GM12878 (cell line): ENCODE measurements at regions not wholly inside any gene's neighbourhood (a gene's known extent, or its start where the extent isn't known, plus 50 kb on each side); places are given as distances from the start of the nearest gene placed in this dataset.

Source experiments
- ATAC-seq: fragments of 200-7000 bp; cut with Tn5 transposase; 3 replicates; pipeline ENCODE4 v1.9.1; 2020; ENCODE audit warnings: mild to moderate bottlenecking, moderate library complexity
- BruUV-seq: library from RNA; stranded (reverse); fragments of 400-500 nt; replicated peaks from 2 replicates; lab custom pipeline; 2021; lab: Mats Ljungman, UMichigan
- CTCF ChIA-PET: fragments of 300-600 bp; sonication (Branson Sonifier 250); formaldehyde crosslinking; extraction: SDS; loops from one replicate; lab custom pipeline; 2021; ENCODE audit warnings: inconsistent platforms; lab: Yijun Ruan, JAX
- POLR2A ChIA-PET: fragments of 350-600 bp; formaldehyde crosslinking; extraction: SDS; loops from one replicate; lab custom pipeline; 2021; ENCODE audit warnings: inconsistent platforms; lab: Charles Lee
- RAD21 ChIA-PET: fragments of 300-600 bp; sonication (Branson Sonifier 250); formaldehyde crosslinking; loops from one replicate; lab custom pipeline; 2023; ENCODE audit warnings: antibody characterized with exemption; ENCODE audit not compliant: unreplicated experiment; lab: Charles Lee
- SMC1A ChIA-PET: fragments of 300-600 bp; sonication (Branson Sonifier 250); formaldehyde crosslinking; loops from one replicate; lab custom pipeline; 2023; ENCODE audit not compliant: unreplicated experiment, uncharacterized antibody; lab: Charles Lee
- DNase-seq: peaks from one replicate; pipeline ENCODE4 v3.0.0-alpha.2; 2011; ENCODE audit warnings: low read depth, low spot score
- FAIRE-seq: peaks from 3 replicates; lab custom pipeline; 2011; peaks lifted over from hg19 to GRCh38; lab: Jason Lieb, UNC
- H2AFZ ChIP-seq: 2 replicates; pipeline ENCODE4 v1.6.0; 2011; ENCODE audit warnings: low read depth, low read length, control low read depth; ENCODE audit not compliant: control insufficient read depth
- H3K27ac ChIP-seq: 2 replicates; pipeline ENCODE4 v1.5.1; 2011; ENCODE audit warnings: control low read depth; ENCODE audit not compliant: control insufficient read depth, insufficient read depth
- H3K27me3 ChIP-seq, 2 experiments: replicated peaks in 1 of 2; 2 replicates each; pipeline versions ENCODE4 v1.6.0 to v1.6.1; 2011; ENCODE audit warnings: low read length in 1 of 2; ENCODE audit not compliant: control insufficient read depth in 2 of 2, insufficient read depth in 2 of 2
- H3K36me3 ChIP-seq, 2 experiments: 2 replicates each; pipeline ENCODE4 v1.5.1; 2011; ENCODE audit warnings: low read length in 1 of 2; ENCODE audit not compliant: control insufficient read depth in 2 of 2, insufficient read depth in 2 of 2
- H3K4me1 ChIP-seq: 2 replicates; pipeline ENCODE4 v1.6.1; 2011; ENCODE audit warnings: mild to moderate bottlenecking, low read length, moderate library complexity, mixed read lengths; ENCODE audit not compliant: control insufficient read depth, insufficient read depth
- H3K4me2 ChIP-seq: 2 replicates; pipeline ENCODE4 v1.6.0; 2011; ENCODE audit warnings: control low read depth; ENCODE audit not compliant: control insufficient read depth, insufficient read depth
- H3K4me3 ChIP-seq: fragments of 200-600 bp; sonication (generic); 2 replicates; pipeline ENCODE4 v1.5.1; 2016
- H3K79me2 ChIP-seq: 2 replicates; pipeline ENCODE4 v1.6.0; 2011; ENCODE audit warnings: low read length; ENCODE audit not compliant: control insufficient read depth, insufficient read depth
- H3K9ac ChIP-seq: 2 replicates; pipeline ENCODE4 v1.8.0; 2011; ENCODE audit warnings: low read length, control low read depth, mixed read lengths; ENCODE audit not compliant: control insufficient read depth, insufficient read depth
- H3K9me3 ChIP-seq: replicated peaks from 3 replicates; pipeline ENCODE4 v1.5.1; 2011; ENCODE audit warnings: mild to moderate bottlenecking, low read length; ENCODE audit not compliant: control insufficient read depth, insufficient read depth
- H4K20me1 ChIP-seq: 2 replicates; pipeline ENCODE4 v1.6.0; 2011; ENCODE audit not compliant: control insufficient read depth, insufficient read depth
- BCL11A ChIP-seq: IDR thresholded peaks from 2 replicates; pipeline ENCODE4 v1.6.1; 2011; ENCODE audit warnings: low read depth, low read length
- CBX5 ChIP-seq: sonication (generic); IDR thresholded peaks from 2 replicates; pipeline ENCODE4 v1.6.1; 2016; ENCODE audit warnings: low read depth, moderate library complexity, mild to moderate bottlenecking, inconsistent platforms
- CREB1 ChIP-seq: IDR thresholded peaks from 2 replicates; pipeline ENCODE4 v1.6.1; 2012; ENCODE audit warnings: low read depth, mild to moderate bottlenecking, inconsistent platforms
- E2F8 ChIP-seq: fragments of 450-650 bp; IDR thresholded peaks from 2 replicates; pipeline ENCODE4 v1.6.1; 2018; ENCODE audit warnings: mild to moderate bottlenecking, low read depth, moderate library complexity; ENCODE audit not compliant: partially characterized antibody
- ELK1 ChIP-seq: IDR thresholded peaks from 2 replicates; pipeline ENCODE4 v1.6.1; 2012; ENCODE audit warnings: low read depth, low read length, improper control_type of control experiment
- HCFC1 ChIP-seq: fragments of 150-350 bp; IDR thresholded peaks from 2 replicates; pipeline ENCODE4 v1.6.1; 2014; ENCODE audit warnings: low read length
- HDAC6 ChIP-seq: fragments of 200-600 bp; sonication (generic); IDR thresholded peaks from one replicate; pipeline ENCODE4 v1.8.0; 2017; ENCODE audit warnings: antibody characterized with exemption; ENCODE audit not compliant: unreplicated experiment
- IKZF1 ChIP-seq: fragments of 450-650 bp; conservative IDR thresholded peaks from 2 replicates; pipeline ENCODE4 v1.6.1; 2017; ENCODE audit warnings: antibody characterized with exemption, mild to moderate bottlenecking
- JUND ChIP-seq: IDR thresholded peaks from 2 replicates; pipeline ENCODE4 v1.6.1; 2012; ENCODE audit warnings: low read depth, mild to moderate bottlenecking, low read length, improper control_type of control experiment, moderate library complexity
- MLLT1 ChIP-seq: fragments of 450-650 bp; IDR thresholded peaks from 2 replicates; pipeline ENCODE4 v1.6.1; 2016; ENCODE audit warnings: mild to moderate bottlenecking
- MTA3 ChIP-seq: IDR thresholded peaks from 2 replicates; pipeline ENCODE4 v1.6.1; 2012; ENCODE audit warnings: low read length, inconsistent platforms, borderline replicate concordance
- NR2F1 ChIP-seq: fragments of 450-650 bp; conservative IDR thresholded peaks from 2 replicates; pipeline ENCODE4 v1.6.1; 2017; ENCODE audit warnings: mild to moderate bottlenecking
- NRF1 ChIP-seq: conservative IDR thresholded peaks from 2 replicates; pipeline ENCODE4 v1.6.1; 2011; ENCODE audit warnings: mild to moderate bottlenecking, low read depth, low read length, improper control_type of control experiment
- POLR2AphosphoS2 ChIP-seq: IDR thresholded peaks from 2 replicates; pipeline ENCODE4 v1.6.1; 2011; ENCODE audit warnings: low read depth, mild to moderate bottlenecking, low read length, improper control_type of control experiment, moderate library complexity
- RAD21 ChIP-seq: IDR thresholded peaks from 2 replicates; pipeline ENCODE4 v1.6.1; 2011; ENCODE audit warnings: mild to moderate bottlenecking, low read depth, low read length, moderate library complexity; ENCODE audit not compliant: insufficient read depth
- SRF ChIP-seq, 2 experiments: IDR thresholded peaks; 2 replicates each; pipeline ENCODE4 v1.6.1; 2011; ENCODE audit warnings: low read depth in 2 of 2, low read length in 2 of 2, mild to moderate bottlenecking in 1 of 2, moderate library complexity in 1 of 2
- TAF1 ChIP-seq: IDR thresholded peaks from 2 replicates; pipeline ENCODE4 v1.6.1; 2011; ENCODE audit warnings: mild to moderate bottlenecking, low read depth, low read length, borderline replicate concordance
- TBL1XR1 ChIP-seq: IDR thresholded peaks from 2 replicates; pipeline ENCODE4 v1.6.1; 2012; ENCODE audit warnings: low read depth, low read length, improper control_type of control experiment
- WRNIP1 ChIP-seq: IDR thresholded peaks from 2 replicates; pipeline ENCODE4 v1.6.1; 2011; ENCODE audit warnings: low read depth, low read length, improper control_type of control experiment, borderline replicate concordance
- ZNF384 ChIP-seq: IDR thresholded peaks from 2 replicates; pipeline ENCODE4 v1.6.1; 2012; ENCODE audit warnings: low read depth, mild to moderate bottlenecking, low read length, improper control_type of control experiment, borderline replicate concordance
- WGBS: methylation state at CpG from one replicate; pipeline ENCODE4 v1.1.6; 2016; ENCODE audit warnings: low lambda C conversion rate; ENCODE audit not compliant: insufficient replicate concordance, insufficient coverage; ENCODE audit errors: missing lambda C conversion rate; 5-methylcytosine and 5-hydroxymethylcytosine counted together
- in situ Hi-C: fragments of 300-500 bp; cut with MboI; formaldehyde crosslinking; loops from 9 replicates; pipeline ENCODE4 v1.14.3; 2018; ENCODE audit warnings: mixed read lengths
- intact Hi-C: fragments of 100-400 bp; cut with micrococcal nuclease; formaldehyde crosslinking; loops from one replicate; pipeline ENCODE4 v1.14.2; 2022; ENCODE audit not compliant: unreplicated experiment

- TF ChIP-seq E2F8 (no peak), JUND (no peak), TBL1XR1 (no peak), RAD21 (no peak), CREB1 (no peak), NRF1 (no peak), ZNF384 (no peak), MLLT1 (no peak), HDAC6 (no peak)
- TF ChIP-seq, all 136 proteins: peak for 0
Observed at GRCh38 chr18:4821801-4822200, 366.7 kb upstream of the DLGAP1 start (continued).

- no peak overlapping the region for H3K27ac ChIP-seq
- H2AFZ ChIP-seq: no peak overlapping the region
- no peaks in the 10 kb centered on the region for H3K27me3 ChIP-seq
- no peak overlapping the region for H3K9ac ChIP-seq
- ChIA-PET CTCF (interaction anchor here (1.0 to 1.4 kb wide), 2 partner anchors 11 kb away, joined by 3 read pairs; no protein-coding TSS in a partner anchor), RAD21 (no interaction called here), POLR2A (no interaction called here), SMC1A (interaction anchor here (0.5 to 1.5 kb wide), 4 partner anchors 10 to 722 kb away, joined by 3 read pairs; no protein-coding TSS in a partner anchor)
- no peaks in the 10 kb centered on the region for H4K20me1 ChIP-seq
- H3K4me1 ChIP-seq: no peaks in the 10 kb centered on the region
- intact Hi-C loops (no loop called here), in situ Hi-C loops (no loop called here)
- 0% methylated on average over 1 of the region's 1 CpG for WGBS
- no peaks in the 10 kb centered on the region for H3K36me3 ChIP-seq
- H3K79me2 ChIP-seq: no peaks in the 10 kb centered on the region
- BruUV-seq: no TSS peak
- DNase-seq: no peak
- ATAC-seq: no peak
- H3K4me2 ChIP-seq: no peak overlapping the region
- H3K4me3 ChIP-seq: no peak overlapping the region
- FAIRE-seq: no peak
- no peaks in the 10 kb centered on the region for H3K9me3 ChIP-seq
- TF ChIP-seq HCFC1 (no peak), RAD21 (no peak), SRF (IDR thresholded peaks at IDR 0.05; ENCODE audit: low read depth in 2 of 2, low read length in 2 of 2) (no peak), MTA3 (no peak), ELK1 (no peak), CBX5 (no peak), NR2F1 (no peak), IKZF1 (no peak), POLR2AphosphoS2 (no peak), TAF1 (no peak), BCL11A (no peak), WRNIP1 (no peak)
Observed at GRCh38 chr18:4817665-4818064, 362.6 kb upstream of the DLGAP1 start.
